GM12878 (cell line): ENCODE measurements at regions not wholly inside any gene's neighbourhood (a gene's known extent, or its start where the extent isn't known, plus 50 kb on each side); places are given as distances from the start of the nearest gene placed in this dataset.

Experiments
- ATAC-seq: fragments of 200-7000 bp; cut with Tn5 transposase; 3 replicates; pipeline ENCODE4 v1.9.1; 2020; ENCODE audit warnings: mild to moderate bottlenecking, moderate library complexity
- BruUV-seq: library from RNA; stranded (reverse); fragments of 400-500 nt; replicated peaks from 2 replicates; lab custom pipeline; 2021; lab: Mats Ljungman, UMichigan
- CTCF ChIA-PET: fragments of 300-600 bp; sonication (Branson Sonifier 250); formaldehyde crosslinking; extraction: SDS; loops from one replicate; lab custom pipeline; 2021; ENCODE audit warnings: inconsistent platforms; lab: Yijun Ruan, JAX
- POLR2A ChIA-PET: fragments of 350-600 bp; formaldehyde crosslinking; extraction: SDS; loops from one replicate; lab custom pipeline; 2021; ENCODE audit warnings: inconsistent platforms; lab: Charles Lee
- RAD21 ChIA-PET: fragments of 300-600 bp; sonication (Branson Sonifier 250); formaldehyde crosslinking; loops from one replicate; lab custom pipeline; 2023; ENCODE audit warnings: antibody characterized with exemption; ENCODE audit not compliant: unreplicated experiment; lab: Charles Lee
- SMC1A ChIA-PET: fragments of 300-600 bp; sonication (Branson Sonifier 250); formaldehyde crosslinking; loops from one replicate; lab custom pipeline; 2023; ENCODE audit not compliant: unreplicated experiment, uncharacterized antibody; lab: Charles Lee
- DNase-seq: peaks from one replicate; pipeline ENCODE4 v3.0.0-alpha.2; 2011; ENCODE audit warnings: low read depth, low spot score
- FAIRE-seq: peaks from 3 replicates; lab custom pipeline; 2011; peaks lifted over from hg19 to GRCh38; lab: Jason Lieb, UNC
- H2AFZ ChIP-seq: 2 replicates; pipeline ENCODE4 v1.6.0; 2011; ENCODE audit warnings: low read depth, low read length, control low read depth; ENCODE audit not compliant: control insufficient read depth
- H3K27ac ChIP-seq: 2 replicates; pipeline ENCODE4 v1.5.1; 2011; ENCODE audit warnings: control low read depth; ENCODE audit not compliant: control insufficient read depth, insufficient read depth
- H3K27me3 ChIP-seq, 2 experiments: replicated peaks in 1 of 2; 2 replicates each; pipeline versions ENCODE4 v1.6.0 to v1.6.1; 2011; ENCODE audit warnings: low read length in 1 of 2; ENCODE audit not compliant: control insufficient read depth in 2 of 2, insufficient read depth in 2 of 2
- H3K36me3 ChIP-seq, 2 experiments: 2 replicates each; pipeline ENCODE4 v1.5.1; 2011; ENCODE audit warnings: low read length in 1 of 2; ENCODE audit not compliant: control insufficient read depth in 2 of 2, insufficient read depth in 2 of 2
- H3K4me1 ChIP-seq: 2 replicates; pipeline ENCODE4 v1.6.1; 2011; ENCODE audit warnings: mild to moderate bottlenecking, low read length, moderate library complexity, mixed read lengths; ENCODE audit not compliant: control insufficient read depth, insufficient read depth
- H3K4me2 ChIP-seq: 2 replicates; pipeline ENCODE4 v1.6.0; 2011; ENCODE audit warnings: control low read depth; ENCODE audit not compliant: control insufficient read depth, insufficient read depth
- H3K4me3 ChIP-seq: fragments of 200-600 bp; sonication (generic); 2 replicates; pipeline ENCODE4 v1.5.1; 2016
- H3K79me2 ChIP-seq: 2 replicates; pipeline ENCODE4 v1.6.0; 2011; ENCODE audit warnings: low read length; ENCODE audit not compliant: control insufficient read depth, insufficient read depth
- H3K9ac ChIP-seq: 2 replicates; pipeline ENCODE4 v1.8.0; 2011; ENCODE audit warnings: low read length, control low read depth, mixed read lengths; ENCODE audit not compliant: control insufficient read depth, insufficient read depth
- H3K9me3 ChIP-seq: replicated peaks from 3 replicates; pipeline ENCODE4 v1.5.1; 2011; ENCODE audit warnings: mild to moderate bottlenecking, low read length; ENCODE audit not compliant: control insufficient read depth, insufficient read depth
- H4K20me1 ChIP-seq: 2 replicates; pipeline ENCODE4 v1.6.0; 2011; ENCODE audit not compliant: control insufficient read depth, insufficient read depth
- CTCF ChIP-seq, 3 experiments: IDR thresholded peaks in 2 of 3; conservative IDR thresholded peaks in 1 of 3; 2 replicates each; pipeline ENCODE4 v1.5.1; 2011; ENCODE audit warnings: low read depth in 3 of 3, low read length in 3 of 3, mild to moderate bottlenecking in 3 of 3, control low read depth in 2 of 3, moderate library complexity in 2 of 3, inconsistent platforms in 1 of 3, mixed read lengths in 1 of 3; ENCODE audit not compliant: control insufficient read depth in 2 of 3, insufficient read depth in 1 of 3; ENCODE audit errors: extremely low read depth in 1 of 3
- JUNB ChIP-seq: IDR thresholded peaks from 2 replicates; pipeline ENCODE4 v1.6.1; 2016; ENCODE audit warnings: antibody characterized with exemption, mild to moderate bottlenecking
- RAD21 ChIP-seq: IDR thresholded peaks from 2 replicates; pipeline ENCODE4 v1.6.1; 2011; ENCODE audit warnings: mild to moderate bottlenecking, low read depth, low read length, moderate library complexity; ENCODE audit not compliant: insufficient read depth
- ZBED1 ChIP-seq: IDR thresholded peaks from 2 replicates; pipeline ENCODE4 v1.6.1; 2016; ENCODE audit warnings: borderline replicate concordance
- in situ Hi-C: fragments of 300-500 bp; cut with MboI; formaldehyde crosslinking; loops from 9 replicates; pipeline ENCODE4 v1.14.3; 2018; ENCODE audit warnings: mixed read lengths
- intact Hi-C: fragments of 100-400 bp; cut with micrococcal nuclease; formaldehyde crosslinking; loops from one replicate; pipeline ENCODE4 v1.14.2; 2022; ENCODE audit not compliant: unreplicated experiment
- TF ChIP-seq, protein P1 (sequence below): fragments of 450-650 bp; IDR thresholded peaks from 2 replicates; pipeline ENCODE4 v1.6.1; 2018; ENCODE audit warnings: mild to moderate bottlenecking, low read depth, moderate library complexity; ENCODE audit not compliant: partially characterized antibody

DNA sequence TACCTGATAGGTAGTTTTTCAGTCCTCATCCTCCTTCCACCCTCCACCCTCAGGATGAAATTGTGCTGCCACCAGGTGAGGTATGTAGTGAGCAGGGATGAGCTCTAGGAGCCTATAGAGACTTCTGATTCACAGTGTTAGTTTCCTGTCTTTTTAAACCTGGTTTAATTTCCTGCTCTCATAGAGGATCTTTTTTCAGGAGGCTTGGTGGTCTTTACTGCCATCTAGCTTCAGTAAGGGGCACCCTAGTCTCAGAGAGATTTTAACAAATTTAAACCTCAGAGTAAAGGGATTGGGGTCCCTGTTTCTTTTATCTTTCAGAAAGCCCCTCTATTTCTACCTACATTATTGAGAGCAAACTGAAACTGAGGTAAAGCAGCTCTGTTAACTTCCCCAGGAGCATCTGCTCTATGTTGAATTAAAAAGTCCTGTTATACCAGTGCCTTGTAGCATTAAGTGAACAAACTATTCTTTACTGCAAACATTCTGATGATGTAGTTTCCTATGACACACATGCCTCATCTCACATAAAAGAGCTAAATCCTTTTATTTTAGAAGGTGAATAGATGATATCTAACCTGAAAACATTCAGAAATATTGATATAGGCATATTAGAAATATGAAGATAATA lies 172.2 kb upstream of the DDHD1 start:
- intact Hi-C loops, result no loop called here
- no peaks in the 10 kb centered on the region for H3K36me3 ChIP-seq

More for the DNA sequence above, 172.2 kb upstream of the DDHD1 start:
- ChIA-PET RAD21 (interaction anchor here (0.6 to 0.9 kb wide), 2 partner anchors 29 to 501 kb away, joined by 4 read pairs; no protein-coding TSS in a partner anchor), SMC1A (interaction anchor here (1.1 to 3.3 kb wide), 5 partner anchors 30 to 500 kb away, joined by 3 to 15 read pairs (median 4); no protein-coding TSS in a partner anchor), CTCF (interaction anchor here (0.6 to 3.0 kb wide), 13 partner anchors 12 to 1022 kb away, joined by 3 to 22 read pairs (median 3); no protein-coding TSS in a partner anchor), POLR2A (interaction anchor here (0.6 kb wide), 1 partner anchor 1844 kb away, joined by 4 read pairs; no protein-coding TSS in a partner anchor)
- H3K4me2 ChIP-seq, result no peak overlapping the region
- no peaks in the 10 kb centered on the region for H3K79me2 ChIP-seq
- H3K4me3 ChIP-seq, result no peak overlapping the region
- H4K20me1 ChIP-seq, result no peaks in the 10 kb centered on the region
- H3K9ac ChIP-seq, result no peak overlapping the region
- in situ Hi-C loops, result no loop called here
- DNase-seq (no peak), FAIRE-seq (no peak), ATAC-seq (peak; percentile 34; the same call in 1 of the 3 replicates)
- no peaks in the 10 kb centered on the region for H3K4me1 ChIP-seq
- TF ChIP-seq CTCF (IDR thresholded peaks at IDR 0.05 in 2 of 3, conservative IDR thresholded peaks at IDR 0.05 in 1 of 3; ENCODE audit: control insufficient read depth in 2 of 3, extremely low read depth in 1 of 3, insufficient read depth in 1 of 3, low read depth in 3 of 3, low read length in 3 of 3), result peak in 2 of 3 experiments; percentile 44 to 49; a peak in 4 of 6 replicates
- TF ChIP-seq RAD21, result peak; percentile 55
- no peak for TF ChIP-seq JUNB
- TF ChIP-seq ZBED1, result no peak
- TF ChIP-seq, protein P1, sequence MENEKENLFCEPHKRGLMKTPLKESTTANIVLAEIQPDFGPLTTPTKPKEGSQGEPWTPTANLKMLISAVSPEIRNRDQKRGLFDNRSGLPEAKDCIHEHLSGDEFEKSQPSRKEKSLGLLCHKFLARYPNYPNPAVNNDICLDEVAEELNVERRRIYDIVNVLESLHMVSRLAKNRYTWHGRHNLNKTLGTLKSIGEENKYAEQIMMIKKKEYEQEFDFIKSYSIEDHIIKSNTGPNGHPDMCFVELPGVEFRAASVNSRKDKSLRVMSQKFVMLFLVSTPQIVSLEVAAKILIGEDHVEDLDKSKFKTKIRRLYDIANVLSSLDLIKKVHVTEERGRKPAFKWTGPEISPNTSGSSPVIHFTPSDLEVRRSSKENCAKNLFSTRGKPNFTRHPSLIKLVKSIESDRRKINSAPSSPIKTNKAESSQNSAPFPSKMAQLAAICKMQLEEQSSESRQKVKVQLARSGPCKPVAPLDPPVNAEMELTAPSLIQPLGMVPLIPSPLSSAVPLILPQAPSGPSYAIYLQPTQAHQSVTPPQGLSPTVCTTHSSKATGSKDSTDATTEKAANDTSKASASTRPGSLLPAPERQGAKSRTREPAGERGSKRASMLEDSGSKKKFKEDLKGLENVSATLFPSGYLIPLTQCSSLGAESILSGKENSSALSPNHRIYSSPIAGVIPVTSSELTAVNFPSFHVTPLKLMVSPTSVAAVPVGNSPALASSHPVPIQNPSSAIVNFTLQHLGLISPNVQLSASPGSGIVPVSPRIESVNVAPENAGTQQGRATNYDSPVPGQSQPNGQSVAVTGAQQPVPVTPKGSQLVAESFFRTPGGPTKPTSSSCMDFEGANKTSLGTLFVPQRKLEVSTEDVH, result no peak
- H3K27ac ChIP-seq, result no peak overlapping the region
- no peaks in the 10 kb centered on the region for H3K9me3 ChIP-seq
- no peak overlapping the region for H2AFZ ChIP-seq
- no TSS peak for BruUV-seq
- H3K27me3 ChIP-seq, result no peaks in the 10 kb centered on the region
